ENCODE measurements at regions not wholly inside any gene's neighbourhood (a gene's known extent, or its start where the extent isn't known, plus 50 kb on each side); places are given as distances from the start of the nearest gene placed in this dataset.

- no peak for TF ChIP-seq PAX5 (IDR thresholded peaks at IDR 0.05; ENCODE audit: insufficient read depth, low read length, severe bottlenecking)
- no peak for TF ChIP-seq POLR2AphosphoS5 (IDR thresholded peaks at IDR 0.05; ENCODE audit: low read depth, low read length)
- no peak for TF ChIP-seq POLR2A (IDR thresholded peaks at IDR 0.05; ENCODE audit: low read depth, low read length)
- no peak for TF ChIP-seq TAF1 (IDR thresholded peaks at IDR 0.05; ENCODE audit: low read depth, low read length)
- no peak for TF ChIP-seq POU2F2 (IDR thresholded peaks at IDR 0.05; ENCODE audit: low read depth, low read length)
- FAIRE-seq: no peak
- no peak for DNase-seq (ENCODE audit: insufficient read length, low spot score)
These were observed 125.5 kb downstream of the C11orf87 start for GRCh38 chr11:109547356-109548027.

GRCh38 chr11:109552376-109552775 is 130.4 kb downstream of the C11orf87 start:
- TF ChIP-seq PAX5 (IDR thresholded peaks at IDR 0.05; ENCODE audit: insufficient read depth, low read length, severe bottlenecking) (no peak), POLR2A (IDR thresholded peaks at IDR 0.05; ENCODE audit: low read depth, low read length) (no peak), TAF1 (IDR thresholded peaks at IDR 0.05; ENCODE audit: low read depth, low read length) (no peak), SPI1 (IDR thresholded peaks at IDR 0.05; ENCODE audit: low read depth, low read length) (no peak), POLR2AphosphoS5 (IDR thresholded peaks at IDR 0.05; ENCODE audit: low read depth, low read length) (no peak), POU2F2 (IDR thresholded peaks at IDR 0.05; ENCODE audit: low read depth, low read length) (no peak)
- FAIRE-seq: no peak
- no peak for DNase-seq (ENCODE audit: insufficient read length, low spot score)

- TF ChIP-seq SPI1 (IDR thresholded peaks at IDR 0.05; ENCODE audit: low read depth, low read length) (no peak), POU2F2 (IDR thresholded peaks at IDR 0.05; ENCODE audit: low read depth, low read length) (no peak), PAX5 (IDR thresholded peaks at IDR 0.05; ENCODE audit: insufficient read depth, low read length, severe bottlenecking) (no peak), POLR2A (IDR thresholded peaks at IDR 0.05; ENCODE audit: low read depth, low read length) (no peak), TAF1 (IDR thresholded peaks at IDR 0.05; ENCODE audit: low read depth, low read length) (no peak), POLR2AphosphoS5 (IDR thresholded peaks at IDR 0.05; ENCODE audit: low read depth, low read length) (no peak)
- DNase-seq (ENCODE audit: insufficient read length, low spot score) (no peak), FAIRE-seq (no peak)
These were observed 131.3 kb downstream of the C11orf87 start for GRCh38 chr11:109553284-109553683.

GRCh38 chr11:109554951-109555350 is 133.0 kb downstream of the C11orf87 start:
- TF ChIP-seq POU2F2 (IDR thresholded peaks at IDR 0.05; ENCODE audit: low read depth, low read length): no peak
- TF ChIP-seq PAX5 (IDR thresholded peaks at IDR 0.05; ENCODE audit: insufficient read depth, low read length, severe bottlenecking): no peak
- TF ChIP-seq TAF1 (IDR thresholded peaks at IDR 0.05; ENCODE audit: low read depth, low read length): no peak
- TF ChIP-seq POLR2A (IDR thresholded peaks at IDR 0.05; ENCODE audit: low read depth, low read length): no peak
- no peak for TF ChIP-seq POLR2AphosphoS5 (IDR thresholded peaks at IDR 0.05; ENCODE audit: low read depth, low read length)
- no peak for TF ChIP-seq SPI1 (IDR thresholded peaks at IDR 0.05; ENCODE audit: low read depth, low read length)
- FAIRE-seq (no peak), DNase-seq (ENCODE audit: insufficient read length, low spot score) (no peak)

- FAIRE-seq (no peak), DNase-seq (ENCODE audit: insufficient read length, low spot score) (no peak)
- TF ChIP-seq POU2F2 (IDR thresholded peaks at IDR 0.05; ENCODE audit: low read depth, low read length) (no peak), POLR2AphosphoS5 (IDR thresholded peaks at IDR 0.05; ENCODE audit: low read depth, low read length) (no peak), SPI1 (IDR thresholded peaks at IDR 0.05; ENCODE audit: low read depth, low read length) (no peak), POLR2A (IDR thresholded peaks at IDR 0.05; ENCODE audit: low read depth, low read length) (no peak), TAF1 (IDR thresholded peaks at IDR 0.05; ENCODE audit: low read depth, low read length) (no peak), PAX5 (IDR thresholded peaks at IDR 0.05; ENCODE audit: insufficient read depth, low read length, severe bottlenecking) (no peak)
These were observed 142.3 kb downstream of the C11orf87 start for GRCh38 chr11:109564241-109564640.

- TF ChIP-seq PAX5 (IDR thresholded peaks at IDR 0.05; ENCODE audit: insufficient read depth, low read length, severe bottlenecking): no peak
- no peak for TF ChIP-seq SPI1 (IDR thresholded peaks at IDR 0.05; ENCODE audit: low read depth, low read length)
- TF ChIP-seq POLR2A (IDR thresholded peaks at IDR 0.05; ENCODE audit: low read depth, low read length): no peak
- no peak for TF ChIP-seq TAF1 (IDR thresholded peaks at IDR 0.05; ENCODE audit: low read depth, low read length)
- no peak for TF ChIP-seq POU2F2 (IDR thresholded peaks at IDR 0.05; ENCODE audit: low read depth, low read length)
- TF ChIP-seq POLR2AphosphoS5 (IDR thresholded peaks at IDR 0.05; ENCODE audit: low read depth, low read length): no peak
- FAIRE-seq (no peak), DNase-seq (ENCODE audit: insufficient read length, low spot score) (no peak)
These were observed 160.5 kb downstream of the C11orf87 start for GRCh38 chr11:109582470-109582869.

- DNase-seq (ENCODE audit: insufficient read length, low spot score): no peak
These were observed 162.3 kb downstream of the C11orf87 start for GRCh38 chr11:109584001-109584972.

GRCh38 chr11:109586789-109587188 is 164.8 kb downstream of the C11orf87 start:
- TF ChIP-seq POLR2AphosphoS5 (IDR thresholded peaks at IDR 0.05; ENCODE audit: low read depth, low read length) (no peak), SPI1 (IDR thresholded peaks at IDR 0.05; ENCODE audit: low read depth, low read length) (no peak), TAF1 (IDR thresholded peaks at IDR 0.05; ENCODE audit: low read depth, low read length) (no peak), PAX5 (IDR thresholded peaks at IDR 0.05; ENCODE audit: insufficient read depth, low read length, severe bottlenecking) (no peak)
- FAIRE-seq (no peak), DNase-seq (ENCODE audit: insufficient read length, low spot score) (no peak)

More at GRCh38 chr11:109584001-109584972, 162.3 kb downstream of the C11orf87 start:
- no peak for FAIRE-seq
- TF ChIP-seq POLR2AphosphoS5 (IDR thresholded peaks at IDR 0.05; ENCODE audit: low read depth, low read length) (no peak), POLR2A (IDR thresholded peaks at IDR 0.05; ENCODE audit: low read depth, low read length) (no peak), SPI1 (IDR thresholded peaks at IDR 0.05; ENCODE audit: low read depth, low read length) (no peak), POU2F2 (IDR thresholded peaks at IDR 0.05; ENCODE audit: low read depth, low read length) (no peak), PAX5 (IDR thresholded peaks at IDR 0.05; ENCODE audit: insufficient read depth, low read length, severe bottlenecking) (no peak), TAF1 (IDR thresholded peaks at IDR 0.05; ENCODE audit: low read depth, low read length) (no peak)

- FAIRE-seq: no peak
These were observed 168.8 kb downstream of the C11orf87 start for GRCh38 chr11:109590782-109591181.

More at GRCh38 chr11:109590782-109591181, 168.8 kb downstream of the C11orf87 start:
- TF ChIP-seq TAF1 (IDR thresholded peaks at IDR 0.05; ENCODE audit: low read depth, low read length) (no peak), PAX5 (IDR thresholded peaks at IDR 0.05; ENCODE audit: insufficient read depth, low read length, severe bottlenecking) (no peak), POLR2A (IDR thresholded peaks at IDR 0.05; ENCODE audit: low read depth, low read length) (no peak), POU2F2 (IDR thresholded peaks at IDR 0.05; ENCODE audit: low read depth, low read length) (no peak), POLR2AphosphoS5 (IDR thresholded peaks at IDR 0.05; ENCODE audit: low read depth, low read length) (no peak), SPI1 (IDR thresholded peaks at IDR 0.05; ENCODE audit: low read depth, low read length) (no peak)
- DNase-seq (ENCODE audit: insufficient read length, low spot score): no peak
